H1 (cell line): ENCODE measurements at regions not wholly inside any gene's neighbourhood (a gene's known extent, or its start where the extent isn't known, plus 50 kb on each side); places are given as distances from the start of the nearest gene placed in this dataset.

Experiments used
- GABPA ChIP-seq: IDR thresholded peaks from 2 replicates; pipeline ENCODE4 v1.6.1; 2011; ENCODE audit warnings: mild to moderate bottlenecking, low read length, moderate library complexity, borderline replicate concordance; ENCODE audit not compliant: insufficient read depth
- ZNF274 ChIP-seq: IDR thresholded peaks from 2 replicates; pipeline ENCODE4 v1.7.0; 2012; ENCODE audit warnings: low read length, borderline replicate concordance; ENCODE audit errors: extremely low read depth
- TF ChIP-seq, protein P1 (sequence below): fragments of 300-600 bp; sonication (generic); IDR thresholded peaks from 2 replicates; pipeline ENCODE4 v1.7.1; 2012; ENCODE audit warnings: low read length, moderate library complexity, mild to moderate bottlenecking, inconsistent platforms; ENCODE audit not compliant: insufficient replicate concordance

DNA sequence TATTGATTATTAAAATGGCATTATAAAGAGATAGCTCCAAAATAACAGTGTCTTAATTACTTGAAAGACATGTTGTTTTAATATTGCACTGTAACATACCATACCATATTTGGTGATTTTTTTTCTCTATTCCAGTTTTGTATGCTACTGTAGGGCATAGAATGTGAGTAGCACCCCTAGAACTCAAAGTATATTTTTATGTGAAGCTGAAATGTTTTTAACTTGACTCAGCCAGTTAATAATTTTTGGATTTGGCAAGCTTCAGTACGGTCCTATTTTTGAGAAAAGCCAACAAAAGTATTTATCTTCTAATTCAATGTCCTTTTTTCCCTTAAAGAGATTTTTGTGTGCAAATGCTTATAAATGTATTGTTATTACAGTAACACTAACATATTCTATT is 593.8 kb downstream of the USP25 start (continued):
- TF ChIP-seq, protein P1, sequence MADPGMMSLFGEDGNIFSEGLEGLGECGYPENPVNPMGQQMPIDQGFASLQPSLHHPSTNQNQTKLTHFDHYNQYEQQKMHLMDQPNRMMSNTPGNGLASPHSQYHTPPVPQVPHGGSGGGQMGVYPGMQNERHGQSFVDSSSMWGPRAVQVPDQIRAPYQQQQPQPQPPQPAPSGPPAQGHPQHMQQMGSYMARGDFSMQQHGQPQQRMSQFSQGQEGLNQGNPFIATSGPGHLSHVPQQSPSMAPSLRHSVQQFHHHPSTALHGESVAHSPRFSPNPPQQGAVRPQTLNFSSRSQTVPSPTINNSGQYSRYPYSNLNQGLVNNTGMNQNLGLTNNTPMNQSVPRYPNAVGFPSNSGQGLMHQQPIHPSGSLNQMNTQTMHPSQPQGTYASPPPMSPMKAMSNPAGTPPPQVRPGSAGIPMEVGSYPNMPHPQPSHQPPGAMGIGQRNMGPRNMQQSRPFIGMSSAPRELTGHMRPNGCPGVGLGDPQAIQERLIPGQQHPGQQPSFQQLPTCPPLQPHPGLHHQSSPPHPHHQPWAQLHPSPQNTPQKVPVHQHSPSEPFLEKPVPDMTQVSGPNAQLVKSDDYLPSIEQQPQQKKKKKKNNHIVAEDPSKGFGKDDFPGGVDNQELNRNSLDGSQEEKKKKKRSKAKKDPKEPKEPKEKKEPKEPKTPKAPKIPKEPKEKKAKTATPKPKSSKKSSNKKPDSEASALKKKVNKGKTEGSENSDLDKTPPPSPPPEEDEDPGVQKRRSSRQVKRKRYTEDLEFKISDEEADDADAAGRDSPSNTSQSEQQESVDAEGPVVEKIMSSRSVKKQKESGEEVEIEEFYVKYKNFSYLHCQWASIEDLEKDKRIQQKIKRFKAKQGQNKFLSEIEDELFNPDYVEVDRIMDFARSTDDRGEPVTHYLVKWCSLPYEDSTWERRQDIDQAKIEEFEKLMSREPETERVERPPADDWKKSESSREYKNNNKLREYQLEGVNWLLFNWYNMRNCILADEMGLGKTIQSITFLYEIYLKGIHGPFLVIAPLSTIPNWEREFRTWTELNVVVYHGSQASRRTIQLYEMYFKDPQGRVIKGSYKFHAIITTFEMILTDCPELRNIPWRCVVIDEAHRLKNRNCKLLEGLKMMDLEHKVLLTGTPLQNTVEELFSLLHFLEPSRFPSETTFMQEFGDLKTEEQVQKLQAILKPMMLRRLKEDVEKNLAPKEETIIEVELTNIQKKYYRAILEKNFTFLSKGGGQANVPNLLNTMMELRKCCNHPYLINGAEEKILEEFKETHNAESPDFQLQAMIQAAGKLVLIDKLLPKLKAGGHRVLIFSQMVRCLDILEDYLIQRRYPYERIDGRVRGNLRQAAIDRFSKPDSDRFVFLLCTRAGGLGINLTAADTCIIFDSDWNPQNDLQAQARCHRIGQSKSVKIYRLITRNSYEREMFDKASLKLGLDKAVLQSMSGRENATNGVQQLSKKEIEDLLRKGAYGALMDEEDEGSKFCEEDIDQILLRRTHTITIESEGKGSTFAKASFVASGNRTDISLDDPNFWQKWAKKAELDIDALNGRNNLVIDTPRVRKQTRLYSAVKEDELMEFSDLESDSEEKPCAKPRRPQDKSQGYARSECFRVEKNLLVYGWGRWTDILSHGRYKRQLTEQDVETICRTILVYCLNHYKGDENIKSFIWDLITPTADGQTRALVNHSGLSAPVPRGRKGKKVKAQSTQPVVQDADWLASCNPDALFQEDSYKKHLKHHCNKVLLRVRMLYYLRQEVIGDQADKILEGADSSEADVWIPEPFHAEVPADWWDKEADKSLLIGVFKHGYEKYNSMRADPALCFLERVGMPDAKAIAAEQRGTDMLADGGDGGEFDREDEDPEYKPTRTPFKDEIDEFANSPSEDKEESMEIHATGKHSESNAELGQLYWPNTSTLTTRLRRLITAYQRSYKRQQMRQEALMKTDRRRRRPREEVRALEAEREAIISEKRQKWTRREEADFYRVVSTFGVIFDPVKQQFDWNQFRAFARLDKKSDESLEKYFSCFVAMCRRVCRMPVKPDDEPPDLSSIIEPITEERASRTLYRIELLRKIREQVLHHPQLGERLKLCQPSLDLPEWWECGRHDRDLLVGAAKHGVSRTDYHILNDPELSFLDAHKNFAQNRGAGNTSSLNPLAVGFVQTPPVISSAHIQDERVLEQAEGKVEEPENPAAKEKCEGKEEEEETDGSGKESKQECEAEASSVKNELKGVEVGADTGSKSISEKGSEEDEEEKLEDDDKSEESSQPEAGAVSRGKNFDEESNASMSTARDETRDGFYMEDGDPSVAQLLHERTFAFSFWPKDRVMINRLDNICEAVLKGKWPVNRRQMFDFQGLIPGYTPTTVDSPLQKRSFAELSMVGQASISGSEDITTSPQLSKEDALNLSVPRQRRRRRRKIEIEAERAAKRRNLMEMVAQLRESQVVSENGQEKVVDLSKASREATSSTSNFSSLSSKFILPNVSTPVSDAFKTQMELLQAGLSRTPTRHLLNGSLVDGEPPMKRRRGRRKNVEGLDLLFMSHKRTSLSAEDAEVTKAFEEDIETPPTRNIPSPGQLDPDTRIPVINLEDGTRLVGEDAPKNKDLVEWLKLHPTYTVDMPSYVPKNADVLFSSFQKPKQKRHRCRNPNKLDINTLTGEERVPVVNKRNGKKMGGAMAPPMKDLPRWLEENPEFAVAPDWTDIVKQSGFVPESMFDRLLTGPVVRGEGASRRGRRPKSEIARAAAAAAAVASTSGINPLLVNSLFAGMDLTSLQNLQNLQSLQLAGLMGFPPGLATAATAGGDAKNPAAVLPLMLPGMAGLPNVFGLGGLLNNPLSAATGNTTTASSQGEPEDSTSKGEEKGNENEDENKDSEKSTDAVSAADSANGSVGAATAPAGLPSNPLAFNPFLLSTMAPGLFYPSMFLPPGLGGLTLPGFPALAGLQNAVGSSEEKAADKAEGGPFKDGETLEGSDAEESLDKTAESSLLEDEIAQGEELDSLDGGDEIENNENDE: no peak
- TF ChIP-seq GABPA (no peak), ZNF274 (no peak)
